ENCODE measurements at regions not wholly inside any gene's neighbourhood (a gene's known extent, or its start where the extent isn't known, plus 50 kb on each side); places are given as distances from the start of the nearest gene placed in this dataset.
A peak's percentile ranks its signal among the peaks of the same experiment; 100 is the strongest.

- DNase-seq (ENCODE audit: low spot score), result no peak
- TF ChIP-seq CTCF (IDR thresholded peaks at IDR 0.05; ENCODE audit: extremely low read depth, missing control alignments), result no peak
Observed at GRCh38 chr9:129390541-129390940, 212.5 kb upstream of the IER5L start.

GRCh38 chr9:129387822-129388221, 209.8 kb upstream of the IER5L start:
- DNase-seq (ENCODE audit: low spot score), result no peak
- TF ChIP-seq CTCF (IDR thresholded peaks at IDR 0.05; ENCODE audit: extremely low read depth, missing control alignments), result no peak

- TF ChIP-seq CTCF (IDR thresholded peaks at IDR 0.05; ENCODE audit: extremely low read depth, missing control alignments), result no peak
- DNase-seq (ENCODE audit: low spot score), result no peak
Observed at GRCh38 chr9:129386812-129387177, 208.7 kb upstream of the IER5L start.

- TF ChIP-seq CTCF (IDR thresholded peaks at IDR 0.05; ENCODE audit: extremely low read depth, missing control alignments), result no peak
- no peak for DNase-seq (ENCODE audit: low spot score)
Observed at GRCh38 chr9:129385211-129385934, 207.3 kb upstream of the IER5L start.

- no peak for DNase-seq (ENCODE audit: low spot score)
- TF ChIP-seq CTCF (IDR thresholded peaks at IDR 0.05; ENCODE audit: extremely low read depth, missing control alignments), result no peak
Observed at GRCh38 chr9:129384491-129385210, 206.6 kb upstream of the IER5L start.

GRCh38 chr9:129383561-129384490, 205.8 kb upstream of the IER5L start:
- TF ChIP-seq CTCF (IDR thresholded peaks at IDR 0.05; ENCODE audit: extremely low read depth, missing control alignments), result no peak
- DNase-seq (ENCODE audit: low spot score), result peak; percentile 94

All from GM20000 (cell line).